PC-3 (cell line): ENCODE measurements at regions not wholly inside any gene's neighbourhood (a gene's known extent, or its start where the extent isn't known, plus 50 kb on each side); places are given as distances from the start of the nearest gene placed in this dataset.

Source experiments
- EZH2 ChIP-seq: fragments of 300-600 bp; sonication (generic); IDR thresholded peaks from one replicate; pipeline ENCODE4 v1.6.1; 2017; ENCODE audit warnings: antibody characterized with exemption, mild to moderate bottlenecking, low read length; ENCODE audit not compliant: unreplicated experiment
- TF ChIP-seq, protein P1 (sequence below): fragments of 300-600 bp; sonication (generic); conservative IDR thresholded peaks from 2 replicates; pipeline ENCODE4 v1.5.1; 2017; ENCODE audit warnings: antibody characterized with exemption, low read depth, mild to moderate bottlenecking, low read length

GRCh38 chr5:45094876-45095440 lies 286.2 kb downstream of the MRPS30 start:
- TF ChIP-seq, protein P1, sequence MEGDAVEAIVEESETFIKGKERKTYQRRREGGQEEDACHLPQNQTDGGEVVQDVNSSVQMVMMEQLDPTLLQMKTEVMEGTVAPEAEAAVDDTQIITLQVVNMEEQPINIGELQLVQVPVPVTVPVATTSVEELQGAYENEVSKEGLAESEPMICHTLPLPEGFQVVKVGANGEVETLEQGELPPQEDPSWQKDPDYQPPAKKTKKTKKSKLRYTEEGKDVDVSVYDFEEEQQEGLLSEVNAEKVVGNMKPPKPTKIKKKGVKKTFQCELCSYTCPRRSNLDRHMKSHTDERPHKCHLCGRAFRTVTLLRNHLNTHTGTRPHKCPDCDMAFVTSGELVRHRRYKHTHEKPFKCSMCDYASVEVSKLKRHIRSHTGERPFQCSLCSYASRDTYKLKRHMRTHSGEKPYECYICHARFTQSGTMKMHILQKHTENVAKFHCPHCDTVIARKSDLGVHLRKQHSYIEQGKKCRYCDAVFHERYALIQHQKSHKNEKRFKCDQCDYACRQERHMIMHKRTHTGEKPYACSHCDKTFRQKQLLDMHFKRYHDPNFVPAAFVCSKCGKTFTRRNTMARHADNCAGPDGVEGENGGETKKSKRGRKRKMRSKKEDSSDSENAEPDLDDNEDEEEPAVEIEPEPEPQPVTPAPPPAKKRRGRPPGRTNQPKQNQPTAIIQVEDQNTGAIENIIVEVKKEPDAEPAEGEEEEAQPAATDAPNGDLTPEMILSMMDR = no peak
- TF ChIP-seq EZH2 = no peak
